ENCODE measurements at regions not wholly inside any gene's neighbourhood (a gene's known extent, or its start where the extent isn't known, plus 50 kb on each side); places are given as distances from the start of the nearest gene placed in this dataset.
"Not testable (repeated sequence)": the region's sequence is repeated elsewhere in the genome, so short reads cannot be mapped to it uniquely, and the experiment has no call there.

GRCh38 chrX:829145-829544, 198.6 kb downstream of the SHOX start:
- DNase-seq: no peak

GRCh38 chrX:828411-828959, 197.9 kb downstream of the SHOX start:
- no peak for DNase-seq

GRCh38 chrX:826448-826847, 195.9 kb downstream of the SHOX start:
- DNase-seq: no peak

- no peak for DNase-seq
Observed at GRCh38 chrX:825991-826390, 195.4 kb downstream of the SHOX start.

- DNase-seq: not testable (repeated sequence)
Observed at GRCh38 chrX:823073-823472, 192.5 kb downstream of the SHOX start.

- no peak for DNase-seq
Observed at GRCh38 chrX:821327-822107, 190.9 kb downstream of the SHOX start.

GRCh38 chrX:819684-820083, 189.1 kb downstream of the SHOX start:
- no peak for DNase-seq

- no peak for DNase-seq
Observed at GRCh38 chrX:817759-818300, 187.2 kb downstream of the SHOX start.

GRCh38 chrX:817147-817546, 186.6 kb downstream of the SHOX start:
- not testable (repeated sequence) for DNase-seq

DNA sequence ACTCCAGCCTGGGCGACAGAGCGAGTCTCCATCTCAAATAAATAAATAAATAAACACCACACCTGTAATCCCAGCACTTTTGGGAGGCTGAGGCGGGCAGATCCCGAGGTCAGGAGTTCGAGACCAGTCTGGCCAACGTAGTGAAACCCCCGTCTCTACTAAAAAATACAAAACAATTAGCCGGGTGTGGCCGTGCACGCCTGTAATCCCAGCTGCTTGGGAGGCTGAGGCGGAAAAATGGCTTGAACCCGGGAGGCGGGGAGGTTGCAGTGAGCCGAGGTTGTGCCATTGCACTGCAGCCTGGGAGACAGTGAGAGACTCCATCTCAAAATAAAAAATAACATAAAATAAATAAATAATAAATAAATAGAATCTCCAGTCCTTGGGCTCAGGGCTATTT, 185.8 kb downstream of the SHOX start:
- no peak for DNase-seq

DNA sequence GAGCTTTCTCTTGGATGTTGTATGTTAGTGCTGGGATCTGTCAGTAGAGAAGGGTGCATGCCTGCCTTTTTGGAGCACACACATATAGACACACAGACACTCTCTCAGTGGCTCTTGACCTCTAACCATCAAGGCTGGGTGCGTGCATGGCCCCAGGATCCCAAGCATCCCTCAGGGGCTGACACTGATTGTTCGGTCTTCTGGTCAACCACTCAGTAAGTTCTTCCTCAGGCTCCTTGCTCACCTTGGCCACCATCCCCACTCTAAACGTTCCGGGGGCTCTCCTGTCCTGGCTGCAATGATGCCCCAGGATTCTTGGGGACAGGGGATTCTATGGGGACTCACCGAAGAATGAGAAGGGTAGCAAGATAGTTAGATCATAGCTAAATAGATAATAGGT, 179.6 kb downstream of the SHOX start:
- no peak for DNase-seq

- DNase-seq: no peak
Observed at GRCh38 chrX:809081-809480, 178.5 kb downstream of the SHOX start.

DNA sequence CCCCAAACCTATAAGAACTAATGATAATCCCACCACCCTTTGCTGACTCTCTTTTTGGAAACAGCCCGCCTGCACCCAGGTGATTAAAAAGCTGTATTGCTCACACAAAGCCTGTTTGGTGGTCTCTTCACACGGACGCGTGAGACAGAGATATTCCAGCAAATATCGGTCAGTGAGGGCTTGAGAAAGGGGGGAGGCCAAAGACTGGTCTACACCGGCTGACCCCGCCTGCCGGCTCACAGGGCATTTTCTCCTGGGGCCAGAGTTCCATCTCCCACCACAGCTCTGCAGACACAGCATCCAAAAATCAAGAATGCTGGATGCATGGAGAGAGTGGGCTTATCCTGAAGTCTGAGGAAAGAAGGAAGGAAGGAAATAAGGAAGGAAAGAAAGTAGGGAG, 176.0 kb downstream of the SHOX start:
- no peak for DNase-seq

GRCh38 chrX:805988-806387, 175.4 kb downstream of the SHOX start:
- no peak for DNase-seq

DNA sequence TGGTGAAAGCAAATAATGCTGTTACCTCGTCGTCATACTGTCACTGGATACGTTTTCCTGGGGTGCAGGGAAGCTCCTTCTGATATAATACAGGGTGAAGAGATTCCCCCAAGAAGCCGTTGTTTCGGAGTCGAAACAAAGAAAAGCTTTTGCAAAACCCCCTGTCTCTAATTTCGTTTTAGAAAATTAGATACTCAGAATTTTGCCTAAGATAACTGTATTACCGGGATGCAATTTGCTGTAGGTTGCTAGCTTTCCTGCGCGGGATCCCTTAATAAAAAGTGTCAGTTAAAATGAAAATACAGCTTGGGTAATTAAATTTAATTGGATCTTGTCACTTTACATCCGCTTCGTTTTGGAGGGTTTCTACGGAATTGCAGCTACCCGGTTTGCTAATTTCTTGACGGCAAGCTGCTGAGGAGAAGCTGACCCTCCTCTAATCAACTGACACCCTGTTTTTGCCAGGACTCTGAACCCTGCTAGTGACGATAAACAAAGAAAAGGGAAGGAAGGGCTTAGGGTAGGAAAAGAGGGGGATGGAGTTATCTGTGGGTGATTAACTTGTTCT, 174.6 kb downstream of the SHOX start:
- no peak for DNase-seq

GRCh38 chrX:802846-803245, 172.3 kb downstream of the SHOX start:
- DNase-seq: no peak

DNA sequence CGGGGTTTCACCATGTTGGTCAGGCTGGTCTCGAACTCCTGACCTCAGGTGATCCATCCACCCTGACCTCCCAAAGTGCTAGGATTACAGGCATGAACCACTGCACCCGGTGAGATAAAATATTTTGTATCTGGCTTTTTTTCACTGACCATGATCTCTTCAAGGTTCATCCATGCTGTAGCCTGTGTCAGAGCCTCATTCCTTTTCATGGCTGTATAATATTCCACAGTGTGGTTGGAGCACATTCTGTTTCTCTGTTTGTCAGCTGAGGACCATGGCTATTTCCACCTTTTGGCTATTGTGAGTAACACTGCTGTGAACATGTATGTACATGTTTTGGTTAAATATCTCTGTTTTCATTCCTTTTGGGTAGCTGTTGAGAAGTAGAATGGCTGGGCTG, 169.2 kb downstream of the SHOX start:
- no peak for DNase-seq

GRCh38 chrX:794311-794710, 163.7 kb downstream of the SHOX start:
- DNase-seq: no peak

DNA sequence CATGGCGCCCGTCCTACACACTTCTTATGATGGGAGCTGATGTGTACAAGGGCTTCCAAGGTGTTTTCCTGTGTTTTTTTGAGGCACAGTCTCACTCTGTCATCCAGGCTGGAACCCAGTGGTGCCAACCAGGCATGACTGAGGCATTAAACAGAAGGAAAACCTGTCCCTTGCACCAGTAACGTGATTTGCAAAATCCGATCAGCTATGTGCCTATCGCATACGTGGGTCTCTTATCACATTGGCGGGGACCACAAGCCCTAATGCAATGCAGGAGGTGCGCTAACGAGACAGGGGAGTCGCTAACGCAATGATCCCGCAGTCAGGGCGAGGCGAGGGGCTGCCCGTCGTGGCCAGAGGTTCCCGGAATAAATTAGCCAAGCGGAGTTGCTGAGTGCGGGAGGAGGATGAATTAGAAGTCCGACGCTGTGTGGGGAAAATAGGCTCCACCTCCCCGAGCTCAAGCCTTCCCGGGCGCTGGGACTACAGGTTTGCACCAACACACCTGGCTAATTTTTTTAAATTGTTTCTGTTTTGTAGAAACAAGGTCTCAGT, 162.7 kb downstream of the SHOX start:
- DNase-seq: no peak

DNA sequence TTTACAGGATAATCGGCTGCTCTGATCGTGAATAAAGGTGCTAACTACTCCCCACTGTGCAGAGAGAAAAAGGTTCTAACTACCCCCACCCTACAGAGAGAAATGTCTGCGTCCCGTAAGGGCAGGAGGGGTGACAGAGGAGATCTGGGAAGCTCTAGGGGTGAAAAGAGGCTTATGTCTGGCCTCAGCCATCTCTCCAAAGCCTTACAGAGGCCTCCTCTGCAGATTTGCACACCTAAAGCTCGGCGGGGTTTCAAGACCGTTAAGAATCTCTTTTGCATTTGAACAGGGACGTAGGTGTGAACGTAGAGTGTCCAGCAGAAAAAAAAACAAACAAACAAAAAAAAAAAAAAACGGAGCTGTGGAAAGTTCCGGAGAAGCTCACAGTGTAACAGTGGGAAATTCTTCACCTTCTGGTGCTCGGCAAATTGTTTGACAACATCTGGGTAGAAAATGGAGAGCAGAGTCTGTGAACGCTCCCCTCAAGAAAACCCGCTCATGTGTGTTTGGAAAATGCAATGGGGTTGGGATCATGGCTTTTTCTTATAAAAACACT, 161.0 kb downstream of the SHOX start:
- DNase-seq: no peak

DNA sequence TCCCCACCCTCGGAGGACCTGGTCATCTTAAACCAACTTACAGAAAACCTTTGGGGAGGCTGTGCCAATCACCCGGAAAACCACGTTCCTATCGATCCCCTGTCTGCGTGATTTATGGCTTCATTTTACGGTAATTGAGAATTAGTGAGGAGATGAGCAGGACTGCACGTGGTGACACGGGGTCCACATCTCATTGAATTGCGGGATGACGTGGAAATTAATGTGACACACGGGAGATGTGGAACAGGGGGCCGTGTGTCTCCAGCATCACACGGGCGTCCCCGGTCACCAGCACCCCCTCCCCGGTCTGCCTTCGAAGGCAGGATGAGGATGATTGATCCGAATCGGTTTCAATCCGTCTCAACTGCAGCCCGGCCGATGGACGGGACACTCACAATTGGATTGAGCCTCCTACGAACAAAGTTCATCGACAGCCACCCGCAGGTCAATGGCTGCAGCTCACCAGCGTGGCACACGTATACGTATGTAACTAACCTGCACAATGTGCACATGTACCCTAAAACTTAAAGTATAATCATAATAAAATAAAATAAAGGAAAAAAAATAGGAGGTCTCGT, 160.3 kb downstream of the SHOX start:
- DNase-seq: no peak

- no peak for DNase-seq
Observed at GRCh38 chrX:790041-790506, 159.5 kb downstream of the SHOX start.

- no peak for DNase-seq
Observed at GRCh38 chrX:789096-789495, 158.5 kb downstream of the SHOX start.
